Kidney (tissue), 13 donors: ENCODE measurements at regions not wholly inside any gene's neighbourhood (a gene's known extent, or its start where the extent isn't known, plus 50 kb on each side); places are given as distances from the start of the nearest gene placed in this dataset.

Experiments used
- DNase-seq, 5 donors: peaks; one replicate each; pipeline ENCODE4 v3.0.0-alpha.2; 2013 to 2020
- FAIRE-seq: peaks from 2 replicates; lab custom pipeline; 2012; peaks lifted over from hg19 to GRCh38; lab: Jason Lieb, UNC
- H3K27ac ChIP-seq, 2 donors: one replicate each; pipeline ENCODE4 v1.7.0; 2013; ENCODE audit warnings: low read depth in 2 of 2, low read length in 2 of 2, inconsistent platforms in 1 of 2
- H3K27me3 ChIP-seq: one replicate; pipeline ENCODE4 v1.7.1; 2013; ENCODE audit warnings: low read length, inconsistent platforms; ENCODE audit not compliant: control insufficient read depth, insufficient read depth
- H3K36me3 ChIP-seq, 3 donors: one replicate each; pipeline versions ENCODE4 v1.7.0 to v1.7.1; 2013; ENCODE audit warnings: low read length in 3 of 3, control low read depth in 1 of 3, inconsistent platforms in 1 of 3; ENCODE audit not compliant: insufficient read depth in 3 of 3, control insufficient read depth in 2 of 3
- H3K4me1 ChIP-seq, 3 donors: one replicate each; pipeline versions ENCODE4 v1.7.0 to v1.7.1; 2013; ENCODE audit warnings: low read length in 3 of 3, inconsistent platforms in 1 of 3, low read depth in 1 of 3; ENCODE audit not compliant: control insufficient read depth in 2 of 3, insufficient read depth in 2 of 3
- H3K4me3 ChIP-seq, 3 donors: one replicate each; pipeline versions ENCODE4 v1.7.0 to v1.8.1; 2013; ENCODE audit warnings: low read length in 3 of 3, control low read depth in 1 of 3, inconsistent platforms in 1 of 3
- H3K9ac ChIP-seq, 3 donors: one replicate each; pipeline versions ENCODE4 v1.7.0 to v1.7.1; 2013; ENCODE audit warnings: low read length in 3 of 3, control low read depth in 1 of 3, inconsistent platforms in 1 of 3
- H3K9me3 ChIP-seq, 3 donors: one replicate each; pipeline versions ENCODE4 v1.7.0 to v1.7.1; 2013; ENCODE audit warnings: low read length in 3 of 3, control low read depth in 1 of 3, inconsistent platforms in 1 of 3; ENCODE audit not compliant: control insufficient read depth in 2 of 3, insufficient read depth in 1 of 3
- intact Hi-C: fragments of 100-400 bp; cut with DNase I; formaldehyde crosslinking; loops from one replicate; pipeline ENCODE4 v1.11.1; 2022
- TF ChIP-seq, protein P1 (sequence below): IDR thresholded peaks from 3 replicates; pipeline ENCODE4 v1.5.1; 2012; ENCODE audit warnings: mild to moderate bottlenecking, moderate library complexity, borderline replicate concordance; ENCODE audit not compliant: insufficient read depth; ENCODE audit errors: extremely low read depth
- donor health status: control.
- donor health status: control.
- donor health status: control.
- donor health status: control.
- donor health status: control.
- donor health status: DM: yes; HTN: yes; CAD: no.
- donor health status: Normal renal cell carcinoma (clear cell type).

DNA sequence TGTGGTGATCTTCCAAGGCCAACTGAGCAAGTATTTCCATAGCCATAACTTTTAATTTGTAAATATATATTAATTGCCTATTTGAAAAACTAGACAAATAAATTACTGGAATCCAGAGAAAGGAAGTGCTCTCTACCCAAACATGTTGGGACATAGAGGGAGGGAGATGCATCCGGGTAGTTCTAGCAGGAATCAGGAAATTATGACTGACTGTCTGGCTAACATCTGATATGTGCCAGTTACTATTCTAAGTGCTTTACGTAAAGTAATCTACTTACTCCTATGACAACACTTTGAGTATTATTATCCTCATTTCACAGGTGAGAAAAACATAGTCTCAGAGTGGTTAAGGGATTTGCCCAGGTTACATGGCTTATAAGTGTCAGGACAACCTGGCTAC is 147.7 kb upstream of the VASH1 start:
- FAIRE-seq, result no peak
- peaks cover 0 to 9% (median 2%) of the 10 kb centered on the region in 3 donors for H3K9me3 ChIP-seq
- H3K9ac ChIP-seq, result no peak overlapping the region
- intact Hi-C loops, result no loop called here
- no peak for DNase-seq
- TF ChIP-seq, protein P1, sequence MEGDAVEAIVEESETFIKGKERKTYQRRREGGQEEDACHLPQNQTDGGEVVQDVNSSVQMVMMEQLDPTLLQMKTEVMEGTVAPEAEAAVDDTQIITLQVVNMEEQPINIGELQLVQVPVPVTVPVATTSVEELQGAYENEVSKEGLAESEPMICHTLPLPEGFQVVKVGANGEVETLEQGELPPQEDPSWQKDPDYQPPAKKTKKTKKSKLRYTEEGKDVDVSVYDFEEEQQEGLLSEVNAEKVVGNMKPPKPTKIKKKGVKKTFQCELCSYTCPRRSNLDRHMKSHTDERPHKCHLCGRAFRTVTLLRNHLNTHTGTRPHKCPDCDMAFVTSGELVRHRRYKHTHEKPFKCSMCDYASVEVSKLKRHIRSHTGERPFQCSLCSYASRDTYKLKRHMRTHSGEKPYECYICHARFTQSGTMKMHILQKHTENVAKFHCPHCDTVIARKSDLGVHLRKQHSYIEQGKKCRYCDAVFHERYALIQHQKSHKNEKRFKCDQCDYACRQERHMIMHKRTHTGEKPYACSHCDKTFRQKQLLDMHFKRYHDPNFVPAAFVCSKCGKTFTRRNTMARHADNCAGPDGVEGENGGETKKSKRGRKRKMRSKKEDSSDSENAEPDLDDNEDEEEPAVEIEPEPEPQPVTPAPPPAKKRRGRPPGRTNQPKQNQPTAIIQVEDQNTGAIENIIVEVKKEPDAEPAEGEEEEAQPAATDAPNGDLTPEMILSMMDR, result no peak
- no peak overlapping the region for H3K4me3 ChIP-seq
- H3K4me1 ChIP-seq, result no peaks in the 10 kb centered on the region
- H3K27me3 ChIP-seq, result no peaks in the 10 kb centered on the region
- H3K36me3 ChIP-seq, result no peaks in the 10 kb centered on the region
- H3K27ac ChIP-seq, result no peak overlapping the region

DNA sequence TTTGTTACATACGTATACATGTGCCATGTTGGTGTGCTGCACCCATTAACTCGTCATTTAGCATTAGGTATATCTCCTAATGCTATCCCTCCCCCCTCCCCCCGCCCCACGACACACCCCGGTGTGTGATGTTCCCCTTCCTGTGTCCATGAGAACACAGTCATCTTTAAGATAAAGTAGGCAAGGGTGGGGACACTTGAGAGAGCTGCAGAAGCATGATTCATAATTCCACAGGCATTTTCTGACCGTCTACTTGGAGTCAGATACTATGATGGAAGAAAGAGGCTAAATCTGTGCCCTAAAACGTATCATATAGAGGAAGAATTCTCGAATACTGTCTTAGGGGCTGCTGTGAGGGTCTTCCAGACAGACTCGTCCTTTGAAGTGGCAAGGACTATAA is 145.9 kb upstream of the VASH1 start:
- no peak for DNase-seq
- Histone ChIP-seq H3K27me3 (no peaks in the 10 kb centered on the region), H3K9me3 (peaks cover 0 to 9% (median 2%) of the 10 kb centered on the region in 3 donors), H3K36me3 (no peaks in the 10 kb centered on the region), H3K4me1 (no peaks in the 10 kb centered on the region), H3K27ac (no peak overlapping the region), H3K4me3 (no peak overlapping the region), H3K9ac (no peak overlapping the region)
- intact Hi-C loops, result no loop called here
- TF ChIP-seq, protein P1, result no peak
- FAIRE-seq, result no peak

DNA sequence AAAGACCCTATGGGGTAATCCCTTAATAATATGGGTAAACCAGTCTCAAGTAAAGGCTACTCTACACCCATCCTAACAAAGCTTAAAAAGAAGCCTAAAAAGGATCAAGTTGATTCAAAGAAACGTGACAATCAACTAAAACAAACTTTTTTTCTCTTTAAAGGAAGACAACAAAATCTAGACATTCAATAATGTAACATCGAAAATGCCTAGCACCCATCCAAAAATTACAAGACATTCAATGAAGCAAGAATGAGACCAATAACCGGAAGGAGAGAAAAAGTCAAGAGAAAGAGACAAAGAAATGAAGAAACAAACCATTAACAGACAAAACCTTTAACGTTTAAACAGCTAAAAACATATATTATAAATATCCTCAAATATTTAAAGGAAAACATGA is 143.8 kb upstream of the VASH1 start:
- Histone ChIP-seq H3K27ac (no peak overlapping the region), H3K9me3 (peaks cover 0 to 9% (median 2%) of the 10 kb centered on the region in 3 donors), H3K9ac (no peak overlapping the region), H3K27me3 (no peaks in the 10 kb centered on the region), H3K36me3 (no peaks in the 10 kb centered on the region), H3K4me3 (no peak overlapping the region), H3K4me1 (no peaks in the 10 kb centered on the region)
- FAIRE-seq (no peak), DNase-seq (no peak)
- intact Hi-C loops, result no loop called here
- TF ChIP-seq, protein P1, result no peak

DNA sequence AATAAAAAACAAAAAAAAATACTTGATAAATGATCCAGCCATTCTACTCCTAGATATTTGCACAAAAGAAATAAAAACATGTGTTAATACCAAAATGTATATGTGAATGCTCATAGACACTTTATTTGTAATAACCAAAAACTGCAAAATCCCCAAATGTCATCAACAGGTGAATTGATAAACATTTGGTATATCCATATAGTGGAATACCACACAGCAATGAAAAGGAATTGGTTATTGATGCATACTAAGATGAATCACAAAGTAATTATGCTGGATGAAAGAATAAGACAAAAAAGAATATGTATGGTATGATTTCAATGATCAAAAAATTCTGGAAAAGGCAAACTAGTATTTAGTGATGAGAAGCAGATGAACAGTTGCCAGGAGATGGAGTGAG is 124.7 kb upstream of the VASH1 start:
- Histone ChIP-seq H3K4me3 (no peak overlapping the region), H3K9ac (no peak overlapping the region), H3K27me3 (no peaks in the 10 kb centered on the region), H3K9me3 (no peaks in the 10 kb centered on the region), H3K4me1 (no peaks in the 10 kb centered on the region), H3K27ac (no peak overlapping the region), H3K36me3 (no peaks in the 10 kb centered on the region)
- FAIRE-seq (no peak), DNase-seq (no peak)
- intact Hi-C loops, result no loop called here
- TF ChIP-seq, protein P1, result no peak
